NCI-H2107 (cell line): ENCODE measurements at regions not wholly inside any gene's neighbourhood (a gene's known extent, or its start where the extent isn't known, plus 50 kb on each side); places are given as distances from the start of the nearest gene placed in this dataset.

ENCODE experiments used
- DNase-seq: peaks from one replicate; lab custom pipeline; 2025; lab: John Stamatoyannopoulos, UW

DNA sequence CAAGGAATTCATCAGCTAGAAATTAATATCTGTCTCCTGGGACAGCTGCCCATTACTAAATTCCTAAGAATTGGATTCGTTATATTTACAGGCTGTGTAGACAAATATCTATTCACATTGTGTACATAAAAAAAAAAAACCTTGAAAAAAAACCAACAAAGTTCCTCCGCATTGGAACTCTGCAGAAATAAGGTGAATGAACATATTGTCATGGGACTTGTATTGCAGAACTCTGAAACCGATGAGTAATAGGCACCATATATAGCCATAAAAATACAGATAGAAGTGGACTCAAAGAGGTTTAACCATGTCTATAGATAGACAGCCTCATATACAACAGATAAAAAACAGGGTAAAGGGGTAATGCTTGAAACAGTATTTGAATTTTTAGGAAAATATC is 909.9 kb upstream of the CHAC2 start:
- DNase-seq = no peak

DNA sequence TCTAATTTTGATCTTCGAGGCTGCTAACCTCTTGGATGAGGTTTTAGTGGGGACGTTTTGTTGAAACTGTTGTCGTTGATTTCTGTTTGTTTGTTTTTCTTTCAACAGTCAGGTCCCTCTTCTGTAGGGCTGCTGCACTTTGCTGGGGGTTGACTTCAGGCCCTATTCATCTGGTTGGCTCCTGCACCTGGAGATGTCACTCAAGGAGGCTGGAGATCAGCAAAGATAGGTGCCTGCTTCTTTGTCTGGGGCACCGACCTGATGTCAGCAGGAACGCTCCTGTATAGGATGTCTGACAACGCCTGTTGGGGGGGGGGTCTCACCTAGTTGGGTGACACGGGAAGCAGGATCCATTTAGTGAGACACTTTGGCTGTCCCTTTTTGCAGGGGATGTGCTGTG is 915.6 kb upstream of the CHAC2 start:
- no peak for DNase-seq

DNA sequence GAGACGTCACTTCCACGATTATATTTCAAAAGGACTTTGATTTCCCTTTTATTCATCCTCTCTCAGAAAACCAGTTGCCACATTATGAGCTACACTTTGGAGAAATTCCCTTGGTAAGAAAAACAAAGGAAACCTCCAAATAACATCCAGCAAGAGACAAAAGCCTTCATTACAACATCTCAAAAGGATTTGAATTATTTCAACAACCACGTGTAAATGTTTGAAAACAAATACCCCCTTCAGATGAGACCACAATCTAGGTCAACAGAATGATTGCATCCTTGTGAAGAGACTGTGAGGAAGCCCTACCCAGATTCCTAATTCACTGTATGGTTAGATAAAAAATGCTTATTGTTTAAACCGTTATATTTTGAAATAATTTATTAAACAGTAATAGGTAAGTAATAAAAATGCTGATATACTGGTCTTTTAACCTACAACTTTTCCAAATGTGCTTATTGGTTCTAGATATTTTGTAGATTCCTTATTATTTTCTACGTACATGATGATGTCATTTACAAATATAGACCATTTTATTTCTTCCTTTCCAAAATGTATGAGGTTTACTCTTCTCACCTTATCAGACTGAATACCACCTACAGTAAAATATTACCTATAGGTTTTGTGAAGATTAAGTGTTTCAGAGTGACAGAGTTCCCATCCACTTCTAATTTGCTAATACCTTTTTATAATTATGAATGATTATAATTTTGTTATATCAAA is 922.7 kb upstream of the CHAC2 start:
- no peak for DNase-seq

DNA sequence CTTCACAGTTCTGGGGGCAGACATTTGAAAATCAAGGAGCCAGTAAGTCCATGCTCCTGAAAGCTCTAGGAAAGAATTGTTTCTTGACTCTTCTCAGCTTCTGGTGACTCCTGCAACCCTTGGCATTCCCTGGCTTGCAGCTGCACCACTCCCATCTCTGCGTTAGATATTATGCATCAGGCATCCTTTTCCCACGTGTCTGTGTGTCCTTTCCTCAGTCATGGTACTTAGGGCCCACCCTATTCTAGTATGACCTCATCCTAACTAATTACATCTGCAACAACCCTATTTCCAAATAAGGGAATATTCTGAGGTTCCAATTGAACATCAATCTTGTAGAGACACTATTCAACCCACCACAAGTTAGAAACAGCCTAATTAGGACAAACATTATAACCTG is 931.7 kb upstream of the CHAC2 start:
- no peak for DNase-seq

DNA sequence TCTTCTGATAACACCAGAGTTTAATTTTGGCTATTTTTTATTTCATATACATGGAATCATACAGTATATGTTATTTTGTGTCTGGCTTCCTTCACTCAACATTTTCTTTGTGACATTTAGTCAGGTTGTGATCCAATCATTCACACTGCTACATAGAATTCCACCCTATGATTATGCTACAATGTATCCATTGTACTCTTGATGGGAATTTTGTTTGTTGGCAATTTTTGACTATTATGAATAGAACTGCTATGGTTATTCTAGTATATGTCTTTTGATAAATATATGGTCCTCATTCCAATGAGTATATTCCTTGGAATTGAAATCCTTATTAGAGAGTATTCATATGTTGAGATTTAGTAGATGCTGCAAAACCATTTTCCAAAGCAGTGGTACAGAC is 936.4 kb upstream of the CHAC2 start:
- DNase-seq = no peak

DNA sequence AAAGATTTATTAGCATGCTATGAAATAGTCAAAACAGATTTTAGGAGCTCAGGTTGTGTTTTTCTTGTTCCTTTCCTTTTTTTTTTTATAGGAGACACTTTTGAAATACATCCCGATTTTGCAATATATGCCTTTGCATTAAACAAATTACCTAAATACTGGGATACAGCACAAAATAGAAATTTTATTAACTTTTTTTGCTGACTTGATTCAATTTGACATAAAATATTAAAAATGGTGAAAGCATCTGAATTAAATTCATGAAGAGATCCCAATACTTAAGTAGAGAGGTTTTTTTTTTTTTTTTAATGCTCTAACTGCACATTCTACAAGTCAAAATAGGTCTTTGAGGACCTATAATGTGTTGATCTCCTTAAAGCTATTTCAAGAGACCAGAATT is 939.5 kb upstream of the CHAC2 start:
- DNase-seq = no peak

DNA sequence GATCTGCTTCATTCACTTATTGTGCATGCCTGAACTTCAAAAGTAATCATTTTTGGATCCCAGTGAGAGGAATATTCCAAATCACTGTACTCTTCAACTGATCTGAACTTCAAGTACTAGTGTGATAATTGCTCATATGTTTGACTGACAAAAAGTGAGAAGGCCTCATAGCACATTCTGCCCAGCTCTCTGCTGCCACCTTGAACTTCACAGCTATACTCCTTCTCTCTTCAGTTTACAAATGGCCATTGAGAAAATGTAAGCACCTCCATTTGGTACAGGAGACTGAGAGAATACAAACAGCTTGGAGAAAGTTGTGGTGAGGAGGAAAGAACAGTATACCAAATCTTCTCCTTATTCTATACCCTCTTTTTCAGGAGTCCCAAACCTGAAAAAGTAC is 946.0 kb upstream of the CHAC2 start:
- no peak for DNase-seq

DNA sequence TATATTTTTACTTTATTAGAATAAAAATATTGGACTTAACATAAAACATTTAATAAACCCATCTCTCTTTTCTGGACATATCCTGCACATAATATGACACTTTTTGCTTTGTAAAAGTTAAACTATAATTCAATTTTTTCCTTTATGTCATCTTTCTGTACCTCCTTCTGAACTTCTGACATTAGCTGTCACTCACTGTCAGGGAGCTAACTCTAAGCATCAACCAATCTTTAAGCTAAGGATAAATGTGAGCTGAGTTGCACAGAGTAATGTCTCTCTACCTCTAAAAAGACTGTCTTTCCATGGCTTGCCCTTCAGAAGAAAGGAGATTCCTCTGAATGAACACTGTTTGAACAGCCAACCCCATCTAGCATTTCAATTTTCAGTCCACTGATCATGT is 948.6 kb upstream of the CHAC2 start:
- no peak for DNase-seq

DNA sequence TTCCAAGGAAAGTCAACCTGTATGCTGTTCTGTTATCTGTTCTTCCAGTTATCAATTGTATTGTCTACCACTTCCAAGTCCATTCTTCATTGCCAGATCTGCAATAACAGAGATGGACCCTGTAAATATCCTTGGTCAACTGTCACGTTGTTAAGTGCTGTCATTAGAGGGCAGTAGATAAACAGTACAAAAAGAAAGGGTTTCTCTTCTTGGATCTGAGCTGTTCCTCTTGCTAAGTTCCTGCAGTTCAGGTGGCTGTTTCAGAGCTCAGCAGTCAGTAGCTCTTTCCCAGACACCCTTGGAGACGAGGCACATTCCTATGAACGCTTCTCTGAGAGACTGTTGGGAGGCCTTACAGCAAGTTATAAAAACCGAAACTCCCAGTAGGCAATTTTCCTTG is 957.1 kb upstream of the CHAC2 start:
- DNase-seq = no peak

DNA sequence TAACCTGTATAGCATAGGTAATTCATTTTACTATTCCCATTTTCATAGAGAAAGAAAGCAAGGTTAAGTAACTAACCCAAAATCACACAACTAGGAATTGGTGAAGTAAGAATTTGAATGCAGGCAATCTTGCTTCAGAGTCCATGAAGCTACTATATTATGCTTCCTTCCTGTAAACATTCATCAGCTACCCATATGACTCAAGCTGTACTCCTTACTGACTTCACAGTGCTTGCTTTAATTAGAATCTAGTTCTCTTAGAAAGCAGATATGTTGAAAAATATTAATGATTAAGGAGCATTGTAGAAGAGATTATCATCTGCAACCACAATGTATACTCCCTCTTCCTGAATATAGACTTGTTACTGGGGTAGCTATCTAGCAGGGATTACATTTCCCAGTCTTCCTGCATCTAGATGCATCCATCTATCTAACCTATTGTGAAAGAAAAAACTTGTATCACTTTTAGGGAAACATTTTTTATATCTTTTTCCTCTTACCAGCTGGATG is 961.6 kb upstream of the CHAC2 start:
- DNase-seq = no peak

DNA sequence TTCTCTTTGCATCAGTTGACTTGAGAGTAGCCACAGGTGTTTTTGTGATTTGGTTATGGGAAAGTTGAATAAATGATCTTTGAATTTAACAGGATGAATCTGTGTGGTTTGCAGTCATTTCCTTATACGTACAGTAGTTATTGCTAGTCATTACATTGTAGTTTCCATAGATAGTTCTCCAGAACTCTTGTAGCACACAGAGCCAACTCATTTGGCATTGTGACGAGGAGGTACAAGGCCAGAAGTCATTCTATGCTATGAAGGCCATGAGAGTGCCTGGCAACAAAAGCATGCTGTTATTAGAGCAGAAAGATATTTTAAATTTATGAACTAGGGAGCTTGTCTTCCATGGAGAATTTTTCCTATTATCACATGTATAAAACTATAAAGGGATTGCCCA is 973.0 kb upstream of the CHAC2 start:
- no peak for DNase-seq

DNA sequence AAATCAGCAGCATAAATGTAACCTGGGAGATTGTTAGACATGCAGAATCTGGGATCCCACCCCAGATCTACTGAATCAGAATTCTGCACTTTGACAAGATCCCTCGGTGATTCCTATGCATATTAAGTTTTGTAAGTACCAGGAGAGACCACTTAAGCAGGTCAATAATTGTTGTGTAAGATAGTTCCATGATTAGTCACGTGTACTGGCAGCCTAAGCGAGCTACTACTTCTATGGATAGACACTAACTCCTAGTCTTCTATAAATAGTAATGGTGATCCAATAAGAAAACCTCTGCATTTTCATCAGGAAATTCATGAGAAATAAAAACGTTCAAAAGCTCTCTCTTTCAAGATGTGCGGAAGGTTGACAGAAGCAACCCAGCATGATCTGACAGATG is 988.2 kb upstream of the CHAC2 start:
- DNase-seq = no peak

DNA sequence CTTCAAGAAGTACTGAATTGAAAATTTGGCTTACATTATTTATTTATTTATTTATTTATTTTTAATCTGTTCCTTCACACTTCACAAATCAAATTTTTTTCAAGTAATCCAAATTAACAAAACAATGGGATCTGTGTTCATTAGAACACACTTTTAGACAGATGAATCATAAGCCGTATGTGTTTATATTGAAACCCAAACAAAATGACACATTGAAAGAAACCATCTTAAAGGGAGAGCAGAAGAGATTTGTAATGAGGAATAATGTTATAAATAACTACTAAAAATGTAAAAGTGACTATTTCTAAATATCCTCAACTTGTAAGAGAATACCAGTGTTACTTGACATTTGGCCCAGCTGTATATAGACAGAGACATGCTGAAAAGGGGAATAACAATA is 991.0 kb upstream of the CHAC2 start:
- DNase-seq = no peak

DNA sequence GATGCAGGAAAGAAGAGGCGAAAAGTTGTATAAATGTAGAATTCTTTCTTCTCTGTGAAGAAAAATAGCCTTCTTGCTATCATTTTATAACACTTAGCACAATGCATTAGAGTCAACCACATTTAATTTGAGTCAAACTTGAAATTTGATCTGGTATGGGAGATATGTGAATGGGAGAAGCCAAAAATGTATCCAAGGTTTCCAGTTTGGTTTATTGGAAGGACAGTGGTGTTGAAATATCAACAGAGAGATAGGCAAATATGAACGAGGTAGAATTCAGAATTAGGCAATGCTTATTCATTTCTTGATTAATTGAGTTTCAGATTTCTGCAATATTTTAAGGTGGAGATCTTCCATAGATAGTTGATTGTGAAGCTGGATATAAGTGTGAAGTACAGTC is 991.9 kb upstream of the CHAC2 start:
- DNase-seq = no peak

DNA sequence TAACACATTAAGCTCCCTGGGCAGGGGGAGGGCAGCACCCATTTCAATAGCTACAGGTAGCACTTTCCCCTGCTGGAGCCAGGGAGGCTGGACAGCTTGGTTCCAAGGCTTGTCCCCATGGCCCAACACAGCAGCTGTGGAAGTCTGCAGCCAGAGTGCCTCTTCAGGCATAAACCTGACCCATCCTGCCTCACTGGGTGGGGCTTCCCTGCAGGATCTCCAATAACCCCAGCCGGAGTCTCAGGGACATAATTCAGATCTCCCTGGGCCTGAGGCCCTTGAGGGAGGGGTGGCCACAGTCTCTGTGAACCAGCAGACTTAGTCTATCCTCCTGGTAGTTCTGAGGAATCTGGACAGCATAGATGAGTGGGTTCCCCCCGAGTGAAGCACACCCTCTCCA is 1001.9 kb upstream of the CHAC2 start:
- DNase-seq = no peak

DNA sequence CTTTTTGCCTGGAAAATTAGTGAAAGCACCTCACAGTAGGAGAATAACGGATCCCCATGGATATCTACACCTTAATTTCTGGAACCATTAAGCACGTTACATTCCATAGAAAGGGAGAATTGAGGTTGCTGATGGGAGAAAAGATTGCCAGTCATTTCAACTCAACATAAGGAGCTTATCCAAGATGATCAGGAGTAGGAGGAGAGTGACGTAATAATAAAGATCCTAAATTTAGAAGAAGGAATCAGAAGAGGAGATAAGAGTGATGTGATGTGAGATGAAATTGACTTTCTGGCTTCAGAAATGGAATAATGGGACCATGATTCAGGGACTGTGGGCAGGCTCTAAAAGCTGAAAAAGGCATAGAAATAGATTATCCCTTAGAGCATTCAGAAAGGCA is 1017.8 kb upstream of the CHAC2 start:
- no peak for DNase-seq

DNA sequence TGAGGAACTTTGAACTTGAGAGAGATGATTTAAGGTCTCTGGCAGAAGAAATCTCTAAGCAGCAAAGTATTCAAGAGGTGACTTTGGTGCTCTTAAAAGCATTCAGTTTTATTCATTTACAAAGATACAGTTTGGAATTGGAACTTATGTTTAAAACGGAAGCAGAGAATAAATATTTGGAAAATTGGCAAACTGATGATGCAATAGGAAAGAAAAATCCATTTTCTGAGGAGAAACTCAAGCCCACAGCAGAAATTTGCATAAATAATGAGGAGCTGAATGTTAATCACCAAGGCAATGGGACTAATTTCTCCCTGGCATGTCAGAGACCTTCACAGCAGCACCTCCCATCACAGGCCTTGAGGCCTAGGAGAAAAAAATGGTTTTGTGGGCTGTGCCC is 1022.5 kb upstream of the CHAC2 start:
- no peak for DNase-seq

DNA sequence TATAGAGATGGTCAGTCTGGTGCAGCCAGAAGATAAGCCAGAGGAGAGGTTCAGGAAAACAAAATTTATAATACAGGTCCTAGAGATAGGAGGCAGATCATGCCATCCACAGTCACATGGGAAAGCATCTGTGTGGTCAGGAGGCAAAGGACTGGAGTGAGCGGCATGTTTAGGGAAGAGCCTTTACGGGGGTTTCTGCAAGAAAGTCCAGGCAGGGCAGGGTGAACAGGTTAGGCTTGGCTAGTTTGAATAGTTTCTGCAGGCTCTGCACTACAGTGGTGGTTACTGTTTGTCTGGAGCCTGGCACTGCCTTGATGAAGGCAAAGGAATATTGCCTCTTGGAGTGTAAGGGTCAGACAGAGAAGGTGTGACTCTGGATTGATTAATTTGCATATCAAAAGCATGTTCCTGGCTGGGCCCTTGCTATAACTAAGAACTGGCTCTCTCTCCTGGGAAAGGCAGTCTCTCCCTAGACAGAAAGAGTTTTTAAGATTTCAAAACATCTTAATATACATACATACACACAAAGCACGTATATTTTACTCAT is 1034.7 kb upstream of the CHAC2 start:
- DNase-seq = no peak

DNA sequence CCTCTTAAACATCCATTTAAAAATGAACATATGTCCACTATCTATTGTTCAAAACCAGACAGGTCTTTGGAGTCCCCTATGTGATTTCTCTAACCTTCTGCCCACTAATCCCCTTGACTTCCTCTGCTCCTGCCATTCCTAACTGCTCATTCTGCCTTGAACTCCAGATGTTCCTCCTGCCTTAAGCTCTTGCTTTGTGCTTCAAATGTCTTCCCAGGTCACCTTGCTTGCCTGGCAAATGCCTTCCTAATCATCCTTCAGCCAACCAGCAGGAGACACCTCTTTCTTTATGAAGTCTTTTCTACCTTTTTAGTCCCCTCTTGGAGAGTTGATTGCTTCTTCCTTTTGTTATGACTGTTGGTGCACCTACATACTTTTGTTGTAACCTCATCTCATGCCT is 1043.0 kb upstream of the CHAC2 start:
- DNase-seq = no peak

DNA sequence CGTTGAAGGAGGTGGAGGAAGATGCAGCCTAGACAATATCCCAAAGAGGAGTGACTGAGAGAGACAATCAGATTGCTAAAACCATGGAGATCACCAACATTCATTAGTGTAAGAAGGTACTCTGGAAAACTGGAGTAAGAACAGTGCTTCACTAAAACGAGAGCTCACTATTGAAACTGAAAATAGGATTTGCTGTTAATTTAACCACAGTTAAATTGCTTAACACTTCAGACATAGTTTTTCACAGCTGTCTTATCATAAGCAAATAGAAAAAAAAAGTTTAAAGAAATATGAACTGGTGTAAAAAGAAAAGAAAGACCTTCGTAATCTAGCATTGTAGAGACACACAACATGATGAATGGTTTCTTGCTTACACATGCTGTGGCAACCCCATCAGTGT is 1049.8 kb upstream of the CHAC2 start:
- DNase-seq = no peak

DNA sequence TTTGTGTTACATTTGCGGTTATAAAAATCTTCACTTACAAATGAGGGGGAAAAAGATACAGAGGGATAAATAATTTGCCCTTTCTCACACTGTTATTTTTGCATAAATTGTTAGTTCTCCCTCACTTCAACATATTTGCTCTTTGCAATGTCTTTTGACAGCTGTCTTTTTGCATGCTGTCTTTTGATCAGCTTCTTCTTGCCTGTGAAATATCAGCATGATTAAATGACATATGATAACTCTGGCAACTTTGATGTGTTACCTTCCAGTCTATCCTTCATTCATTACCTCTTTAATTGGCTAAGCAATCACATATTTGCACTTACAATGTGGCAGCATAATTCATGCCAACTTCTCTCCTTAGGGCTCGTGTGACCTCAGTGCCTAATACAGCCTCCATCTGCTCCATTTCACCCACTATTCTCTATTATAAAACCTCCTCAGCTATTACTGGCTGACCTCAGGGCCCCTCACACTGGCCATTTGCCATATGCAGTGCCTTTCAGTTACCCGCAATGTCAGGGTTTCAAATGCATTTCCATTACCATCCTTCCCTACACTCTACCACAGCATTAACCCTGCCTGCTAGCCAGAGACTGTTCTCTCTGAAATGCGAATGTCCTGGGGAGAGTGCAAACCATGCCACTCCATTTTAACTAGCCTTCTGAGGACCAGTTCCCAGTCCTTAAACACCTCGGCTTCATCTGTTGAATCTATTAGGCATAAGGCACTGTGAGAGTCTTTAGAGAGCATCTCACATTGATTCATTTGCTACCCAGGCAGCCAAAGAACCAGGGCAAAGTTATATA is 1056.6 kb upstream of the CHAC2 start:
- DNase-seq = no peak

DNA sequence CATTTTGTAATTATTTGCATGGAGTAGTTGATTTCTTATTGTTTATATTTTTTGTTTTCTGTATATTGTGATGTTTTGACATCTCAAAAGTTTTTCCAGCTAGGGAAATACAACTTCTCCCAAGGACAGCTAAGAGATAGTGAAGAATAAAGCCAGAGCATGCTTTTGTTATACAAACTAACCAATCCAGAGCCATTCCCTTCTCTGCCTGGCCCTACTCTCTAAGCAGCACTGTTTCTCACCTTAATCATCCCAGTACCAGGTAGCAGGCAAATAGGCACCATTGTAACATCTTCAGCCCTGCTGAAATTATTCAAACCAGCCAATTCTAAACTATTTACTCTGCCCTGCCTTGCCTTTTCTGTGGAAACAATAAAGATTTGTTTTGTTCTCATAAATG is 1063.4 kb upstream of the CHAC2 start:
- DNase-seq = no peak

DNA sequence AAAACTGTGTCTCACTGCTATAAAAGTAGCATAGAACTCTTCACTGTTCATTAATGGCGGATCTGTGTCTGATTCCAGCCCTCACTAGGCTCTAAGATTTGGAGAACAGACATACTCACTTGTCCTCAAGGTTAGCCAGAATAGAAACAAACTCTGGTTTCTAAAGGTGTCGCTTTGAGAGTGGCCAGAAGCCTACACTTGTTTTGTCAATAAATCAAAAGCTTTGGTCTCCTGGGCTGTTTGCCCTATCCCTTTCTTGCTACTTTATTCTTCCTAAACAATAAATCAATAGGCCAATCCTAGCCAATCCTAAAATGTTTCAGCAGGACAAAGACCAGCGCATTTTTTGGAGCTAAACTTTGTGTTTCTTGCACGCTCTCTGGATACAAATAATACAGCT is 1064.6 kb upstream of the CHAC2 start:
- no peak for DNase-seq
